ENCODE measurements at regions not wholly inside any gene's neighbourhood (a gene's known extent, or its start where the extent isn't known, plus 50 kb on each side); places are given as distances from the start of the nearest gene placed in this dataset.

GRCh38 chr4:116599859-116600258 is 485.5 kb downstream of the TRAM1L1 start:
- TF ChIP-seq CTCF (IDR thresholded peaks at IDR 0.05) = peak; percentile 29
- TF ChIP-seq ZFX (IDR thresholded peaks at IDR 0.05; ENCODE audit: borderline replicate concordance) = no peak
- no peak overlapping the region for H3K27ac ChIP-seq

GRCh38 chr4:116598980-116599789 is 486.2 kb downstream of the TRAM1L1 start:
- no peak overlapping the region for H3K27ac ChIP-seq
- TF ChIP-seq CTCF (IDR thresholded peaks at IDR 0.05) = no peak
- TF ChIP-seq ZFX (IDR thresholded peaks at IDR 0.05; ENCODE audit: borderline replicate concordance) = no peak

- TF ChIP-seq ZFX (IDR thresholded peaks at IDR 0.05; ENCODE audit: borderline replicate concordance) = no peak
- TF ChIP-seq CTCF (IDR thresholded peaks at IDR 0.05) = no peak
- H3K27ac ChIP-seq = no peak overlapping the region
Measured at GRCh38 chr4:116598155-116598979, 487.0 kb downstream of the TRAM1L1 start.

- H3K27ac ChIP-seq = no peak overlapping the region
- TF ChIP-seq ZFX (IDR thresholded peaks at IDR 0.05; ENCODE audit: borderline replicate concordance) (no peak), CTCF (IDR thresholded peaks at IDR 0.05) (no peak)
Measured at GRCh38 chr4:116590648-116591047, 494.7 kb downstream of the TRAM1L1 start.

GRCh38 chr4:116588783-116589182 is 496.6 kb downstream of the TRAM1L1 start:
- no peak for TF ChIP-seq ZFX (IDR thresholded peaks at IDR 0.05; ENCODE audit: borderline replicate concordance)
- TF ChIP-seq CTCF (IDR thresholded peaks at IDR 0.05) = no peak
- no peak overlapping the region for H3K27ac ChIP-seq

- TF ChIP-seq CTCF (IDR thresholded peaks at IDR 0.05) (no peak), ZFX (IDR thresholded peaks at IDR 0.05; ENCODE audit: borderline replicate concordance) (no peak)
- H3K27ac ChIP-seq = no peak overlapping the region
Measured at GRCh38 chr4:116585246-116585645, 500.1 kb downstream of the TRAM1L1 start.

- H3K27ac ChIP-seq = no peak overlapping the region
- TF ChIP-seq ZFX (IDR thresholded peaks at IDR 0.05; ENCODE audit: borderline replicate concordance) (no peak), CTCF (IDR thresholded peaks at IDR 0.05) (no peak)
Measured at GRCh38 chr4:116577321-116577720, 508.1 kb downstream of the TRAM1L1 start.

Measured in 22Rv1 (cell line).